SJSA1 (cell line): ENCODE measurements at regions not wholly inside any gene's neighbourhood (a gene's known extent, or its start where the extent isn't known, plus 50 kb on each side); places are given as distances from the start of the nearest gene placed in this dataset.
A peak's percentile ranks its signal among the peaks of the same experiment; 100 is the strongest.

Source experiments
- DNase-seq, 2 experiments: peaks; one replicate each; pipeline ENCODE4 v3.0.0-alpha.2; 2015 to 2020; ENCODE audit warnings: low spot score in 2 of 2, low read depth in 1 of 2
- H3K27ac ChIP-seq: fragments of 250-450 bp; sonication (Bioruptor Pico); 2 replicates; pipeline ENCODE4 v1.5.1; 2020; ENCODE audit warnings: mild to moderate bottlenecking, moderate library complexity
- H3K27me3 ChIP-seq: fragments of 250-450 bp; sonication (Bioruptor Pico); replicated peaks from 2 replicates; pipeline ENCODE4 v1.5.1; 2020; ENCODE audit warnings: mild to moderate bottlenecking, moderate library complexity
- H3K36me3 ChIP-seq: fragments of 250-450 bp; sonication (Bioruptor Pico); 2 replicates; pipeline ENCODE4 v1.5.1; 2020; ENCODE audit warnings: mild to moderate bottlenecking
- H3K4me1 ChIP-seq: fragments of 250-450 bp; sonication (Bioruptor Pico); replicated peaks from 2 replicates; pipeline ENCODE4 v1.6.1; 2021; ENCODE audit warnings: mild to moderate bottlenecking
- H3K4me3 ChIP-seq: fragments of 250-450 bp; sonication (Bioruptor Pico); 2 replicates; pipeline ENCODE4 v1.5.1; 2020; ENCODE audit warnings: mild to moderate bottlenecking
- H3K9me3 ChIP-seq: fragments of 250-450 bp; sonication (Bioruptor Pico); replicated peaks from 2 replicates; pipeline ENCODE4 v1.5.1; 2020; ENCODE audit warnings: mild to moderate bottlenecking

- no peak overlapping the region for H3K4me3 ChIP-seq
Observed at GRCh38 chr10:91061187-91061586, 140.3 kb upstream of the ANKRD1 start.

DNA sequence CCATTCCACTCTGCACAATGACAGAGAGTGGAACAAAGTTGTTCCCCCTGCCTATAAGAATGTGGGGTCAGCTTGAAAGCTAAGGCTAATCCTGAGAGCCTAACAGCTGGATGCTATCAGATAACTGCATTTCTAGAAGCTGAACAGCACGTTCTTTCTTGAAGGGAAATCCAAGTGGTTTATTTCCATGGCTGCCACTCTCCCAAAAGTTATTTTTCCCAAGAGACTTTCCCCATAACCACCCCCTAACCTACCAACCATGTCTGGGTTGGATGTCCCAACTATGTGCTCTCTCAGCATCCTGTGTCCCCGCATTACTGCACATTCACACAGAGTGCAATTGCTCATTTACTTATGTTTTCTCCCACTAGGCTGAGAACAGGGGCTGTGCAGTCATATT is 140.7 kb upstream of the ANKRD1 start:
- no peak overlapping the region for H3K27ac ChIP-seq
- no peaks in the 10 kb centered on the region for H3K36me3 ChIP-seq
- no peak overlapping the region for H3K4me3 ChIP-seq
- peaks cover 5% of the 10 kb centered on the region; the same call in 1 of the 2 replicates for H3K27me3 ChIP-seq
- H3K9me3 ChIP-seq: no peaks in the 10 kb centered on the region
- no peaks in the 10 kb centered on the region for H3K4me1 ChIP-seq
- no peak for DNase-seq

More at GRCh38 chr10:91061187-91061586, 140.3 kb upstream of the ANKRD1 start:
- Histone ChIP-seq H3K4me1 (no peaks in the 10 kb centered on the region), H3K27me3 (peaks cover 5% of the 10 kb centered on the region; the same call in 1 of the 2 replicates), H3K36me3 (no peaks in the 10 kb centered on the region), H3K27ac (no peak overlapping the region), H3K9me3 (no peaks in the 10 kb centered on the region)
- no peak for DNase-seq

DNA sequence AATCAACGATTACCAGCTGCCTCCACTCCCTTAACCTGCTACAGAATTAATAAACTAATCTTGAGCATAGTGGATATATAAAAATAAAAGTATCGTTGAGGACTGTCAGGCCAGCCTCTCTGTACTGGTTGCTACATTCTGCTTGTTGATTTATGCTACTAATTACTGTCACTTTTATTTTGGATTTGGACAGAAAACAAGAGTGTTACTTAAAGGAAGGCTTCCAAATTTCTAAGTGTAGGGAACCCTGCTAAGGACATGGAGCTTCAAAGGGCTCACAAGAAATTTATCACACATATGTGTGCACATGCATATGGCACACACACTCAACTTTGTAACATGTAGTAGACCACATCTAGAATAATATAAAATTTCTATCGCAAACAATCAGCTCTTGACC is 141.2 kb upstream of the ANKRD1 start:
- no peak for DNase-seq
- H3K4me3 ChIP-seq: no peak overlapping the region
- peaks cover 5% of the 10 kb centered on the region; the same call in 1 of the 2 replicates for H3K27me3 ChIP-seq
- no peak overlapping the region for H3K27ac ChIP-seq
- H3K36me3 ChIP-seq: no peaks in the 10 kb centered on the region
- H3K9me3 ChIP-seq: no peaks in the 10 kb centered on the region
- no peaks in the 10 kb centered on the region for H3K4me1 ChIP-seq

DNA sequence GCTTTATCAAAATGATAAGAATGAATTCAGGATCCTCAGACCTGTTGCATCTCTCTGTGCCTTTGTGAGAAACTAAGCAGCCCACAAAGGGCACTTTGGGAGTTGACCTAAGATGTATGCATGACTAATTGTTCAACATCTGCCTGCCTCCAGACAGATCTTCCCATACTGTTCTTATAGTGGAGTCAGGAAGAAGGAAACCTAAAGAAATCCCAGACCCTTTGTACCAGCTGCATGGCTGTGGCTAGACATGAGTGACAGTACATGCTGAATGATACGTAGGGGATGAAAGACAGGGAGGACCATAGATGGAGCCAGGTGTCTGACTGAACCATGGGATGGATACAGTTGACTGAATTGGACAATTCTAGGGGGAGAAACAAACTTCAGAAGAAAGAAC is 148.7 kb upstream of the PCGF5 start:
- no peaks in the 10 kb centered on the region for H3K36me3 ChIP-seq
- H3K4me3 ChIP-seq: no peak overlapping the region
- no peaks in the 10 kb centered on the region for H3K9me3 ChIP-seq
- no peak for DNase-seq
- H3K27ac ChIP-seq: no peak overlapping the region
- 0 out of 2 replicates have a peak, but pooled peaks cover 5% of the 10 kb centered on the region for H3K27me3 ChIP-seq
- no peaks in the 10 kb centered on the region for H3K4me1 ChIP-seq

GRCh38 chr10:91073286-91073979 is 147.0 kb upstream of the PCGF5 start:
- Histone ChIP-seq H3K9me3 (no peaks in the 10 kb centered on the region), H3K27me3 (peaks cover 13% of the 10 kb centered on the region; the same call in 1 of the 2 replicates), H3K36me3 (no peaks in the 10 kb centered on the region), H3K4me3 (no peak overlapping the region), H3K27ac (no peak overlapping the region), H3K4me1 (peaks cover 5% of the 10 kb centered on the region)
- no peak for DNase-seq

DNA sequence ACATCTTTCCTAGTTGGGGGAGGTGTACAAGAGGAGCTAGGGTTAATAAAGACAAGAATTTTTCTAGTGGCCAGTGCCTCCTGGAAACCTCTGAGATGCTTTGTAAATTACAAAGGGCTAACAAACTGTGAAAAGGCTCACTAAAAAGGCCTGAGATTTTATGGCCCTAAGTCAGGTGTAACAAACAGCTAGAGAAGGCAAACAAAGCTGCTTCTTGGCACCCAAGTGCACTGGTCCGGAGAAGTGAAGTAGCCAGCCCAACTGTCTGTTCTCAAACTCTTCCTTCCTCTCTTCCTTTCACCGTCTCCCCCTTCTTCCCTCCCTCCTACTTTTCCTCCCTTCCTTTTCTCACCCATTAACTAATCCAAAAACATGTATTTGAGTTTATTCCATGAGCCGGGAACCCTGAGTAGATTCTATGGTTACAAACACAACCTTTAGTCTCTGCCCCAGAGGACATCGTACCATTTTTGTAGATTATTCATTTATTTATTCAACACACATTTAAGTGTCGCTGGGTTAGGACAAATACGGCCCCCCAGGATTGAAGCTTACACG is 143.4 kb upstream of the PCGF5 start:
- H3K9me3 ChIP-seq: no peaks in the 10 kb centered on the region
- no peak for DNase-seq
- H3K27ac ChIP-seq: no peak overlapping the region
- H3K27me3 ChIP-seq: peaks cover 8% of the 10 kb centered on the region; the same call in 1 of the 2 replicates
- no peak overlapping the region for H3K4me3 ChIP-seq
- no peaks in the 10 kb centered on the region for H3K36me3 ChIP-seq
- H3K4me1 ChIP-seq: peaks cover 5% of the 10 kb centered on the region

DNA sequence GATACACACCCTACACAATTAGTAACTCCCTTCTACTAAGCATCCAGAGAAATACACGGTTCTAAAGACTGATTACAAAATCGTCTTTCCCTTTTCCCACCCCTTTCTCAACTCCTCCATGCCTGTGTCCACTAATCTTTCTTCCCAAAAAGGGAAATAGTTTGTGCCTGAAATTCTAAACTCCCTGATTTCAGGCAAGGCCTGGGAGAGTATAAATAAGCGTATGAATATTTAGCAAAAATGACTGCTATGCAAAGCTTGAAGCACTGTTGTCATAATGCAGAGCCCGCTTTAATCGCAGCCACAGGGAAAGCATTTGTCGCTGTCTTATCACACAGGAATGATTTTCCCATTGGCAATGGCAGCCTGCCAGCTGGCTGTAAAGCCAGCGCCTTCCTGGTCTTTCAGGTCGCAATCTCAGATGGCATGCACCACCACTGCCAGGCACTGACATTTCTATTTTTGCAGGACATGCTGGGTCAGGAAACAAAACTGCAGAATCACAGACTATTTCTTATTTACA is 142.9 kb upstream of the PCGF5 start:
- no peaks in the 10 kb centered on the region for H3K9me3 ChIP-seq
- H3K4me1 ChIP-seq: peaks cover 5% of the 10 kb centered on the region
- H3K4me3 ChIP-seq: no peak overlapping the region
- peak; percentile 16 to 49 for DNase-seq
- peaks cover 8% of the 10 kb centered on the region; the same call in 1 of the 2 replicates for H3K27me3 ChIP-seq
- no peak overlapping the region for H3K27ac ChIP-seq
- no peaks in the 10 kb centered on the region for H3K36me3 ChIP-seq

DNA sequence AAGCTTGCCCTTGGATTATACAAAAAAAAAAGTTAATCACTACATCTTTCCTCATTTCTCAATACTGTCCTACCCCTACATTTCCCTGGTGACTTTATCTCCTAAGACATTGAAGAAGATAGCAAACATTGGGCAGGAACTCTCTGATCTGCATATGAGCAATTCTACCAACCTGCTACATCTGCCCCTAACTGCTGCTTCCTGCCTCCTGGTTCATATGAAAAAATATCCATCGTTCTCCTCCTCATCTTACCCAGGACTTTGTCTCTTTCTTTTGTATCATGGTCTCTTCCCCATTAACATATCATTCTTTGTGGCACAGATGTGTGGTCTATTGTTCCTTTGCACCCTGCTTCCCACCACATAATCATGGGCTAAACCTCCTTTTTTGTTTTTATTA is 139.7 kb upstream of the PCGF5 start:
- Histone ChIP-seq H3K4me3 (no peak overlapping the region), H3K4me1 (peaks cover 5% of the 10 kb centered on the region), H3K27ac (no peak overlapping the region), H3K36me3 (no peaks in the 10 kb centered on the region), H3K27me3 (peaks cover 8% of the 10 kb centered on the region; the same call in 1 of the 2 replicates), H3K9me3 (no peaks in the 10 kb centered on the region)
- no peak for DNase-seq

DNA sequence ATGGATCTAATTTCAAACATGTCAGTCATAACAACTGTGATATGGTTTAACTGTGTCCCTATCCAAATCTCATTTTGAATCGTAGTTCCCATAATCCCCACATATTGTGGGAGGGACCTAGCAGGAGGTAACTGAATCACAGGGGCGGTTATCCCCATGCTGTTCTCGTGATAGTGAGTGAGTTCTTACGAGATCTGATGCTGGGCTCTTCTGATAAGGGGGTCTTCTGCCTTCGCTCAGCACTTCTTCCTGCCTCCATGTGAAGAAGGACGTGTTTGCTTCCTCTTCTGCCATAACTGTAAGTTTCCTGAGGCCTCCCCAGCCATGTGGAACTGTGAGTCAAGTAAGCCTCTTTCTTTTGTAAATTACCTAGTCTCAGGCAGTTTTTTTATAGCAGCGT is 138.0 kb upstream of the PCGF5 start:
- Histone ChIP-seq H3K4me1 (peaks cover 2% of the 10 kb centered on the region), H3K27me3 (peaks cover 8% of the 10 kb centered on the region; the same call in 1 of the 2 replicates), H3K9me3 (no peaks in the 10 kb centered on the region), H3K4me3 (no peak overlapping the region), H3K36me3 (no peaks in the 10 kb centered on the region), H3K27ac (no peak overlapping the region)
- no peak for DNase-seq

DNA sequence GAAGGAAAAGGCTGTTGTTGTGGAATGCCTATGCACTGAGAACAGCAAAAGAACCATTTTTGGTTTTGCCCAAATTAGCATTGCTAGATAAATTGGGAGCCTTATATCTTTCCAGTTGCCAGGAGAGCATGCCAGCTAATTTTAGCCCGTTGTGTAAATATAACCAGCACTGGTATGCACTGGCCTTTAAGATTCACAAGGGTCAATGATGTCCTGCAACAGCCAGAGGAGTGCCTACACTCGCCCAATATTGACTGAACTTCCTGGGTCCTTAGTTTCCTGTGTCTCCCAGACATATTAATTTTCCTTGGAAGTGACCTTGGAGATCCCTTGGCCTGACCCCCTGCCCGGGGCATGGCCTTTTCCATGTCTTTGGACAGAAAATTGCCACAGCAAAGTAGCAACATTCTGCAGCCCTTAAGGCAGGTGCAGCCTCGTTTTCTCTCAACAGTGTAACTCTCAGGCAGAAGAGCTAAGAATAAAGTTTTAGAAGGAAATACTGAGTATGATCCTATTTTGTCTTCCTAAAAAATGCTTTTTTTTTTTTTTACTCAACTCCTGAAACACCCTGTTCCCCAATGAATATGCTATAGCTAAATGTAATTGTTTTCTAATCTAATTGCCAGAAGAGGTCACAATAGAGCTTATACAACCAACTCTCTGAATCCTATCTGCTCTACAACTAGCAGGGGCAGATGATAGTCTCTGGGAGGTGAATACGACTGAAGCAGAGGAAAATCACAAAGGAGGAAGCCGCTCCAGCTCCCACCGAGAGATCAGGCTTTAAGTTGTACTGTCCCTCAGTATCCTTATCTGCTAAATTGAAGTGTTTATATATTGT is 131.9 kb upstream of the PCGF5 start:
- no peak overlapping the region for H3K27ac ChIP-seq
- no peak for DNase-seq
- H3K27me3 ChIP-seq: no peaks in the 10 kb centered on the region

GRCh38 chr10:91090761-91091529 is 129.5 kb upstream of the PCGF5 start:
- no peaks in the 10 kb centered on the region; the same call in 1 of the 2 replicates for H3K9me3 ChIP-seq
- no peak overlapping the region for H3K27ac ChIP-seq
- H3K36me3 ChIP-seq: no peaks in the 10 kb centered on the region
- H3K4me3 ChIP-seq: no peak overlapping the region
- 0 out of 2 replicates have a peak, but pooled peaks cover 3% of the 10 kb centered on the region for H3K4me1 ChIP-seq
- no peak for DNase-seq
- no peaks in the 10 kb centered on the region for H3K27me3 ChIP-seq

More for the DNA sequence above, 131.9 kb upstream of the PCGF5 start:
- H3K9me3 ChIP-seq: no peaks in the 10 kb centered on the region
- no peak overlapping the region for H3K4me3 ChIP-seq
- 0 out of 2 replicates have a peak, but pooled peaks cover 3% of the 10 kb centered on the region for H3K4me1 ChIP-seq
- no peaks in the 10 kb centered on the region for H3K36me3 ChIP-seq

DNA sequence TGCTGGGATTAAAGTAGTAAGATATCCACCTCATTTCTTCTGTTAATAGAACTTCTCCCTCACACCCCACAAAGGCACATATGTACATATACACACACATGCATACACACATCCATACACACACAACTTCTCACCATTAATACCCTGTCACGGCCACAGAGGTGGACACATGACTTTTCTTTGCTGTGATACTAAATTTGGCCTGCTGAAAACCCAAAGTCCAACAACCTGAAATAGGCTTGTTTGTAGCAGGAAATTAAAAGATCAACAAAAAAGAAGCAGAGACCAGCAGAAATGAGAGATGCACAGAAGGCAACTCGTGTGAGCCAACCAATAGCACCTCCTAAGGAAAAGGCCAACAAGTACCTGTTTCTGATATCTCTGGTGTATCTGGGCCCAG is 128.7 kb upstream of the PCGF5 start:
- no peak for DNase-seq
- Histone ChIP-seq H3K9me3 (no peaks in the 10 kb centered on the region; the same call in 1 of the 2 replicates), H3K36me3 (no peaks in the 10 kb centered on the region), H3K4me3 (no peak overlapping the region), H3K4me1 (0 out of 2 replicates have a peak, but pooled peaks cover 3% of the 10 kb centered on the region), H3K27ac (no peak overlapping the region), H3K27me3 (no peaks in the 10 kb centered on the region)

DNA sequence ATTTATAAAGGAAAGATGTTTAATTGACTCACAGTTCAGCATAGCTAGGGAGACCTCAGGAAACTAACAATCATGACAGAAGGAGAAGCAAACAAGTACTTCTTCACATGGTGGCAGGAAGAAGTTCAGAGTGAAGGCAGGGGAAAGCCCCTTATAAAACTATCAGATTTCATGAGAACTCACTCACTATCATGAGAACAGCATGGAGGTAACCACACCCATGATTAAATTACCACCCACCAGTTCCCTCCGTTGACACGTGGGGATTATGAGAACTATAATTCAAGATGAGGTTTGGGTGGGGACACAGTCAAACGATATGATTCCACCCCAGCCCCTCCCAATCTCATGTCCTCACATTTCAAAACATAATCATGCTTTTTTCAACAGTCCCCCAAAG is 124.2 kb upstream of the PCGF5 start:
- DNase-seq: no peak
- Histone ChIP-seq H3K27me3 (no peaks in the 10 kb centered on the region), H3K4me1 (no peaks in the 10 kb centered on the region), H3K4me3 (no peak overlapping the region), H3K9me3 (peaks cover 14% of the 10 kb centered on the region), H3K27ac (no peak overlapping the region), H3K36me3 (no peaks in the 10 kb centered on the region)
